Liver (tissue), 8 donors: ENCODE measurements at regions not wholly inside any gene's neighbourhood (a gene's known extent, or its start where the extent isn't known, plus 50 kb on each side); places are given as distances from the start of the nearest gene placed in this dataset.

ENCODE experiments used
- DNase-seq: peaks from one replicate; pipeline ENCODE4 v3.0.0-alpha.2; 2017; ENCODE audit warnings: low spot score
- H3K27ac ChIP-seq, 2 donors: one replicate each; pipeline ENCODE4 v1.7.0; 2013; ENCODE audit warnings: inconsistent platforms in 2 of 2, low read length in 2 of 2, control low read depth in 1 of 2, low read depth in 1 of 2, mild to moderate bottlenecking in 1 of 2
- H3K27me3 ChIP-seq, 4 donors: one replicate each; pipeline versions ENCODE4 v1.6.1 to v1.7.0; 2013; ENCODE audit warnings: low read length in 3 of 4, inconsistent platforms in 1 of 4, mild to moderate bottlenecking in 1 of 4, moderate library complexity in 1 of 4; ENCODE audit not compliant: control insufficient read depth in 4 of 4, insufficient read depth in 4 of 4
- H3K36me3 ChIP-seq, 4 donors: one replicate each; pipeline versions ENCODE4 v1.6.1 to v1.7.0; 2013; ENCODE audit warnings: low read length in 3 of 4, mild to moderate bottlenecking in 3 of 4, low read depth in 1 of 4, moderate library complexity in 1 of 4; ENCODE audit not compliant: control insufficient read depth in 4 of 4, insufficient read depth in 3 of 4
- H3K4me1 ChIP-seq, 4 donors: one replicate each; pipeline versions ENCODE4 v1.6.1 to v1.7.0; 2013; ENCODE audit warnings: low read length in 3 of 4, mild to moderate bottlenecking in 3 of 4, moderate library complexity in 1 of 4; ENCODE audit not compliant: control insufficient read depth in 4 of 4, insufficient read depth in 4 of 4
- H3K4me3 ChIP-seq, 3 donors: one replicate each; pipeline versions ENCODE4 v1.6.1 to v1.7.0; 2013; ENCODE audit warnings: low read length in 3 of 3, control low read depth in 1 of 3, low read depth in 1 of 3, mild to moderate bottlenecking in 1 of 3
- H3K9ac ChIP-seq, 2 donors: one replicate each; pipeline ENCODE4 v1.7.0; 2013; ENCODE audit warnings: low read length in 2 of 2, mild to moderate bottlenecking in 2 of 2, moderate library complexity in 2 of 2, control low read depth in 1 of 2, low read depth in 1 of 2
- H3K9me3 ChIP-seq, 4 donors: one replicate each; pipeline versions ENCODE4 v1.6.1 to v1.7.0; 2013; ENCODE audit warnings: low read length in 3 of 4; ENCODE audit not compliant: control insufficient read depth in 4 of 4
- EGR1 ChIP-seq, 2 donors: IDR thresholded peaks; 2 replicates each; pipeline ENCODE4 v1.6.1; 2016 to 2018; ENCODE audit warnings: antibody characterized with exemption in 2 of 2, low read depth in 2 of 2
- FOXA1 ChIP-seq: IDR thresholded peaks from 2 replicates; pipeline ENCODE4 v1.6.1; 2016; ENCODE audit warnings: antibody characterized with exemption
- FOXA2 ChIP-seq: IDR thresholded peaks from 2 replicates; pipeline ENCODE4 v1.6.1; 2016; ENCODE audit warnings: antibody characterized with exemption
- GABPA ChIP-seq, 2 donors: IDR thresholded peaks in 1 of 2; conservative IDR thresholded peaks in 1 of 2; 2 replicates each; pipeline ENCODE4 v1.6.1; 2016; ENCODE audit warnings: antibody characterized with exemption in 2 of 2, mild to moderate bottlenecking in 1 of 2, moderate library complexity in 1 of 2
- HNF4A ChIP-seq, 2 donors: conservative IDR thresholded peaks; 2 replicates each; pipeline ENCODE4 v1.6.1; 2016; ENCODE audit warnings: antibody characterized with exemption in 2 of 2, mild to moderate bottlenecking in 2 of 2
- HNF4G ChIP-seq: IDR thresholded peaks from 2 replicates; pipeline ENCODE4 v1.6.1; 2016; ENCODE audit warnings: antibody characterized with exemption
- JUND ChIP-seq, 2 donors: IDR thresholded peaks; 2 replicates each; pipeline ENCODE4 v1.6.1; 2016; ENCODE audit warnings: antibody characterized with exemption in 2 of 2
- NR2F2 ChIP-seq: IDR thresholded peaks from 2 replicates; pipeline ENCODE4 v1.6.1; 2016; ENCODE audit warnings: antibody characterized with exemption
- RAD21 ChIP-seq, 2 donors: IDR thresholded peaks; 2 replicates each; pipeline ENCODE4 v1.6.1; 2016; ENCODE audit warnings: antibody characterized with exemption in 2 of 2, mild to moderate bottlenecking in 2 of 2
- RXRA ChIP-seq, 2 donors: IDR thresholded peaks; 2 replicates each; pipeline ENCODE4 v1.6.1; 2017 to 2018; ENCODE audit warnings: antibody characterized with exemption in 2 of 2, mild to moderate bottlenecking in 1 of 2
- SP1 ChIP-seq: IDR thresholded peaks from 2 replicates; pipeline ENCODE4 v1.6.1; 2018; ENCODE audit warnings: antibody characterized with exemption, mild to moderate bottlenecking
- TAF1 ChIP-seq: conservative IDR thresholded peaks from 2 replicates; pipeline ENCODE4 v1.6.1; 2016; ENCODE audit warnings: antibody characterized with exemption, mild to moderate bottlenecking
- YY1 ChIP-seq: IDR thresholded peaks from 2 replicates; pipeline ENCODE4 v1.6.1; 2016; ENCODE audit warnings: antibody characterized with exemption, mild to moderate bottlenecking
- WGBS: extraction: QIAGEN DNeasy Blood & Tissue Kit; methylation state at CpG from one replicate; pipeline ENCODE4 v1.1.7; 2013; 5-methylcytosine and 5-hydroxymethylcytosine counted together
- TF ChIP-seq, protein P1 (sequence below): IDR thresholded peaks from 2 replicates; pipeline ENCODE4 v1.6.1; 2016; ENCODE audit warnings: antibody characterized with exemption
- TF ChIP-seq, protein P2 (sequence below): fragments of 150-350 bp; IDR thresholded peaks from 2 replicates; pipeline ENCODE4 v1.5.1; 2017; ENCODE audit warnings: improper control_type of control experiment, low read depth, low read length; ENCODE audit not compliant: missing input control
- TF ChIP-seq, protein P3 (sequence below): IDR thresholded peaks from 2 replicates; pipeline ENCODE4 v1.6.1; 2016; ENCODE audit warnings: antibody characterized with exemption
- TF ChIP-seq, protein P4 (sequence below): IDR thresholded peaks from 2 replicates; pipeline ENCODE4 v1.6.1; 2016; ENCODE audit warnings: antibody characterized with exemption, mild to moderate bottlenecking
- TF ChIP-seq, protein P5 (sequence below): IDR thresholded peaks from 2 replicates; pipeline ENCODE4 v1.6.1; 2016; ENCODE audit warnings: antibody characterized with exemption
- donor health status: healthy.
- donor health status: healthy.
- donor health status: healthy.
- donor health status: healthy.
- donor health status: healthy.

DNA sequence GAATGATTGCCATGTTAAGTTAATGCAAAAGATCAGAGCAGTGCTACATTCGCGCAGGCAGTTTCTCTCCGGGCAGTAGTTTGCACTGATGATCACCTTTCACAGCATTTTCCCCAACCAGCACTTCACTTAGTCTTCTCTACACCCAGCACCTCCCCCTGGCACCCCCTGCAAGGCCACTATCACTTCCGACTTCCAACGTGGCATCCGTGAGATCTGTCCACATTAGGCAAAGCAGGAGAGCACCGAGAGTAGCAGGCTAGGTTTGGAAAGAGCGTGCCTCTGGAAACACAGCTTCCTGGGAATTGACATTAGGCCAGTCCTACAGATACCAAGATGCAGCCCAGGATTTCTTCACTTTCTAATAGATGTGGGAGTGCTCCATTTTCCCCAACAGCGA is 180.2 kb upstream of the CDIN1 start:
- Histone ChIP-seq H3K4me1 (peaks cover 0 to 2% (median 0%) of the 10 kb centered on the region in 4 donors), H3K36me3 (no peaks in the 10 kb centered on the region), H3K9me3 (no peaks in the 10 kb centered on the region), H3K9ac (no peak overlapping the region), H3K27ac (no peak overlapping the region), H3K4me3 (no peak overlapping the region), H3K27me3 (peaks cover 0 to 2% (median 0%) of the 10 kb centered on the region in 4 donors)
- TF ChIP-seq HNF4A (conservative IDR thresholded peaks at IDR 0.05) (no peak), GABPA (IDR thresholded peaks at IDR 0.05 in 1 of 2, conservative IDR thresholded peaks at IDR 0.05 in 1 of 2) (no peak), FOXA1 (no peak), RXRA (IDR thresholded peaks at IDR 0.05) (no peak), SP1 (no peak), JUND (IDR thresholded peaks at IDR 0.05) (no peak), TAF1 (no peak), HNF4G (no peak), YY1 (no peak)
- TF ChIP-seq, protein P1, sequence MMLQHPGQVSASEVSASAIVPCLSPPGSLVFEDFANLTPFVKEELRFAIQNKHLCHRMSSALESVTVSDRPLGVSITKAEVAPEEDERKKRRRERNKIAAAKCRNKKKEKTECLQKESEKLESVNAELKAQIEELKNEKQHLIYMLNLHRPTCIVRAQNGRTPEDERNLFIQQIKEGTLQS = no peak
- TF ChIP-seq, protein P2, sequence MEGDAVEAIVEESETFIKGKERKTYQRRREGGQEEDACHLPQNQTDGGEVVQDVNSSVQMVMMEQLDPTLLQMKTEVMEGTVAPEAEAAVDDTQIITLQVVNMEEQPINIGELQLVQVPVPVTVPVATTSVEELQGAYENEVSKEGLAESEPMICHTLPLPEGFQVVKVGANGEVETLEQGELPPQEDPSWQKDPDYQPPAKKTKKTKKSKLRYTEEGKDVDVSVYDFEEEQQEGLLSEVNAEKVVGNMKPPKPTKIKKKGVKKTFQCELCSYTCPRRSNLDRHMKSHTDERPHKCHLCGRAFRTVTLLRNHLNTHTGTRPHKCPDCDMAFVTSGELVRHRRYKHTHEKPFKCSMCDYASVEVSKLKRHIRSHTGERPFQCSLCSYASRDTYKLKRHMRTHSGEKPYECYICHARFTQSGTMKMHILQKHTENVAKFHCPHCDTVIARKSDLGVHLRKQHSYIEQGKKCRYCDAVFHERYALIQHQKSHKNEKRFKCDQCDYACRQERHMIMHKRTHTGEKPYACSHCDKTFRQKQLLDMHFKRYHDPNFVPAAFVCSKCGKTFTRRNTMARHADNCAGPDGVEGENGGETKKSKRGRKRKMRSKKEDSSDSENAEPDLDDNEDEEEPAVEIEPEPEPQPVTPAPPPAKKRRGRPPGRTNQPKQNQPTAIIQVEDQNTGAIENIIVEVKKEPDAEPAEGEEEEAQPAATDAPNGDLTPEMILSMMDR = no peak
- TF ChIP-seq, protein P3, sequence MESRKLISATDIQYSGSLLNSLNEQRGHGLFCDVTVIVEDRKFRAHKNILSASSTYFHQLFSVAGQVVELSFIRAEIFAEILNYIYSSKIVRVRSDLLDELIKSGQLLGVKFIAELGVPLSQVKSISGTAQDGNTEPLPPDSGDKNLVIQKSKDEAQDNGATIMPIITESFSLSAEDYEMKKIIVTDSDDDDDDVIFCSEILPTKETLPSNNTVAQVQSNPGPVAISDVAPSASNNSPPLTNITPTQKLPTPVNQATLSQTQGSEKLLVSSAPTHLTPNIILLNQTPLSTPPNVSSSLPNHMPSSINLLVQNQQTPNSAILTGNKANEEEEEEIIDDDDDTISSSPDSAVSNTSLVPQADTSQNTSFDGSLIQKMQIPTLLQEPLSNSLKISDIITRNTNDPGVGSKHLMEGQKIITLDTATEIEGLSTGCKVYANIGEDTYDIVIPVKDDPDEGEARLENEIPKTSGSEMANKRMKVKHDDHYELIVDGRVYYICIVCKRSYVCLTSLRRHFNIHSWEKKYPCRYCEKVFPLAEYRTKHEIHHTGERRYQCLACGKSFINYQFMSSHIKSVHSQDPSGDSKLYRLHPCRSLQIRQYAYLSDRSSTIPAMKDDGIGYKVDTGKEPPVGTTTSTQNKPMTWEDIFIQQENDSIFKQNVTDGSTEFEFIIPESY = no peak
- TF ChIP-seq, protein P4, sequence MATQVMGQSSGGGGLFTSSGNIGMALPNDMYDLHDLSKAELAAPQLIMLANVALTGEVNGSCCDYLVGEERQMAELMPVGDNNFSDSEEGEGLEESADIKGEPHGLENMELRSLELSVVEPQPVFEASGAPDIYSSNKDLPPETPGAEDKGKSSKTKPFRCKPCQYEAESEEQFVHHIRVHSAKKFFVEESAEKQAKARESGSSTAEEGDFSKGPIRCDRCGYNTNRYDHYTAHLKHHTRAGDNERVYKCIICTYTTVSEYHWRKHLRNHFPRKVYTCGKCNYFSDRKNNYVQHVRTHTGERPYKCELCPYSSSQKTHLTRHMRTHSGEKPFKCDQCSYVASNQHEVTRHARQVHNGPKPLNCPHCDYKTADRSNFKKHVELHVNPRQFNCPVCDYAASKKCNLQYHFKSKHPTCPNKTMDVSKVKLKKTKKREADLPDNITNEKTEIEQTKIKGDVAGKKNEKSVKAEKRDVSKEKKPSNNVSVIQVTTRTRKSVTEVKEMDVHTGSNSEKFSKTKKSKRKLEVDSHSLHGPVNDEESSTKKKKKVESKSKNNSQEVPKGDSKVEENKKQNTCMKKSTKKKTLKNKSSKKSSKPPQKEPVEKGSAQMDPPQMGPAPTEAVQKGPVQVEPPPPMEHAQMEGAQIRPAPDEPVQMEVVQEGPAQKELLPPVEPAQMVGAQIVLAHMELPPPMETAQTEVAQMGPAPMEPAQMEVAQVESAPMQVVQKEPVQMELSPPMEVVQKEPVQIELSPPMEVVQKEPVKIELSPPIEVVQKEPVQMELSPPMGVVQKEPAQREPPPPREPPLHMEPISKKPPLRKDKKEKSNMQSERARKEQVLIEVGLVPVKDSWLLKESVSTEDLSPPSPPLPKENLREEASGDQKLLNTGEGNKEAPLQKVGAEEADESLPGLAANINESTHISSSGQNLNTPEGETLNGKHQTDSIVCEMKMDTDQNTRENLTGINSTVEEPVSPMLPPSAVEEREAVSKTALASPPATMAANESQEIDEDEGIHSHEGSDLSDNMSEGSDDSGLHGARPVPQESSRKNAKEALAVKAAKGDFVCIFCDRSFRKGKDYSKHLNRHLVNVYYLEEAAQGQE = no peak
- WGBS = 85% methylated on average over 9 of the region's 9 CpGs
- no peak for DNase-seq

DNA sequence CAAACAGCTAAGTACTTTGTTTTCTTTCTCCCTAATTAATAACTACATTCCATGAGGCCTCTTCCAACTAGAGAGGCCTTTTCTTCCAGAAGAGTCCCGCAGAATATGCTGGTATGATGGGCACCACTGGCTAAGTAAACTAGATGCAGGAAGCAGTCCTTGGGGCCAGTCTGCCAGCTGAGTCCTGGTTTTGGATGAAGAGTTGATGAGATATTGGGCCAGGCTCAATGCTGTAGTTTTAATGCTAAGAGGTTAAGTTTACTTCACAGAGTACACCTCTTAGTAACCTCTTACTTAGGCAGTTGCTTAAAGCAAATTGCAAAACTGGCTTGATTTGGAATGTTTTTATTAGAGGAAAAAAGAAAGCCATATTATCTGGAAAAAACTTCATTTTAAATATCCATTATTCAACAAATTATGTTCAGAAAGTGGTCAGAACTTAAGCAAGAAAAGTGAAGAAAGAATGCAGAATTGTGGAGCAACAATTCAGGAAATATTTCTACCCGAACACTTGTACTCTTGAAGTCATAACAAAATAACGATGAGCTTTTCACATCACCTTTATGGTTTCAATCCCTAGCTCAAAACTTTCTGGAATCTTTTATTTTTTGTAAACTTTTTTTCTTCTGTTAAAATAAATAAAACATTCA is 178.4 kb upstream of the CDIN1 start:
- no peak overlapping the region for H3K27ac ChIP-seq
- DNase-seq = no peak
- no peaks in the 10 kb centered on the region for H3K9me3 ChIP-seq
- H3K9ac ChIP-seq = no peak overlapping the region
- H3K36me3 ChIP-seq = no peaks in the 10 kb centered on the region
- 90% methylated on average over 3 of the region's 3 CpGs for WGBS
- H3K27me3 ChIP-seq = peaks cover 0 to 2% (median 0%) of the 10 kb centered on the region in 4 donors
- H3K4me3 ChIP-seq = no peak overlapping the region
- H3K4me1 ChIP-seq = peaks cover 0 to 2% (median 0%) of the 10 kb centered on the region in 4 donors
- TF ChIP-seq JUND (IDR thresholded peaks at IDR 0.05) = no peak
- TF ChIP-seq SP1 = no peak
- TF ChIP-seq TAF1 = no peak
- TF ChIP-seq HNF4A (conservative IDR thresholded peaks at IDR 0.05) = no peak
- no peak for TF ChIP-seq HNF4G
- TF ChIP-seq RAD21 (IDR thresholded peaks at IDR 0.05) = no peak
- TF ChIP-seq, protein P1 = no peak
- TF ChIP-seq, protein P2 = no peak
- TF ChIP-seq GABPA (IDR thresholded peaks at IDR 0.05 in 1 of 2, conservative IDR thresholded peaks at IDR 0.05 in 1 of 2) = no peak
- no peak for TF ChIP-seq NR2F2
- TF ChIP-seq, protein P5, sequence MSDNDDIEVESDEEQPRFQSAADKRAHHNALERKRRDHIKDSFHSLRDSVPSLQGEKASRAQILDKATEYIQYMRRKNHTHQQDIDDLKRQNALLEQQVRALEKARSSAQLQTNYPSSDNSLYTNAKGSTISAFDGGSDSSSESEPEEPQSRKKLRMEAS = no peak
- TF ChIP-seq EGR1 (IDR thresholded peaks at IDR 0.05; ENCODE audit: low read depth in 2 of 2) = no peak
- TF ChIP-seq FOXA2 = no peak
- TF ChIP-seq, protein P3 = no peak
- TF ChIP-seq YY1 = no peak
